ENCODE measurements at regions not wholly inside any gene's neighbourhood (a gene's known extent, or its start where the extent isn't known, plus 50 kb on each side); places are given as distances from the start of the nearest gene placed in this dataset.

- no peak for TF ChIP-seq POLR2A (IDR thresholded peaks at IDR 0.05)
- TF ChIP-seq CTCF (IDR thresholded peaks at IDR 0.05): no peak
Observed at GRCh38 chr4:189592890-189593289, 347.8 kb upstream of the FRG1 start.
